DOHH2 (cell line): ENCODE measurements at regions not wholly inside any gene's neighbourhood (a gene's known extent, or its start where the extent isn't known, plus 50 kb on each side); places are given as distances from the start of the nearest gene placed in this dataset.

Source experiments
- H3F3A ChIP-seq: fragments of 200-600 bp; sonication (generic), shearing (Covaris generic); 2 replicates; pipeline ENCODE4 v1.6.0; 2016; ENCODE audit warnings: antibody characterized with exemption, mild to moderate bottlenecking; ENCODE audit not compliant: control insufficient read depth, insufficient read depth
- H3K27ac ChIP-seq: fragments of 200-600 bp; sonication (generic); 2 replicates; pipeline ENCODE4 v1.5.1; 2014; ENCODE audit warnings: low read depth, mild to moderate bottlenecking, low read length, moderate library complexity
- H3K27me3 ChIP-seq: fragments of 200-600 bp; sonication (generic); 2 replicates; pipeline ENCODE4 v1.6.1; 2014; ENCODE audit warnings: mild to moderate bottlenecking, low read length, mixed read lengths; ENCODE audit not compliant: control insufficient read depth
- H3K36me3 ChIP-seq: fragments of 200-600 bp; sonication (generic); 2 replicates; pipeline ENCODE4 v1.6.1; 2014; ENCODE audit warnings: mild to moderate bottlenecking, low read length, moderate library complexity, mixed read lengths; ENCODE audit not compliant: control insufficient read depth
- H3K4me1 ChIP-seq: fragments of 200-600 bp; sonication (generic); 2 replicates; pipeline ENCODE4 v1.6.1; 2014; ENCODE audit warnings: mild to moderate bottlenecking, low read length, mixed read lengths; ENCODE audit not compliant: control insufficient read depth
- H3K4me2 ChIP-seq: fragments of 200-600 bp; sonication (generic); 2 replicates; pipeline ENCODE4 v1.6.0; 2014; ENCODE audit warnings: mild to moderate bottlenecking, low read length, moderate library complexity
- H3K4me3 ChIP-seq: fragments of 200-600 bp; sonication (generic); 2 replicates; pipeline ENCODE4 v1.5.1; 2014; ENCODE audit warnings: mild to moderate bottlenecking, low read length, mixed read lengths
- H3K79me2 ChIP-seq: fragments of 200-600 bp; sonication (generic); 2 replicates; pipeline ENCODE4 v1.6.1; 2014; ENCODE audit warnings: mild to moderate bottlenecking, low read length, mixed read lengths; ENCODE audit not compliant: control insufficient read depth
- H3K9me2 ChIP-seq: fragments of 200-600 bp; sonication (generic); replicated peaks from 2 replicates; pipeline ENCODE4 v1.6.1; 2014; ENCODE audit warnings: mild to moderate bottlenecking, low read length, mixed read lengths; ENCODE audit not compliant: control insufficient read depth
- H3K9me3 ChIP-seq: fragments of 200-600 bp; sonication (generic); 2 replicates; pipeline ENCODE4 v1.6.1; 2014; ENCODE audit warnings: antibody characterized with exemption, low read length, mixed read lengths; ENCODE audit not compliant: control insufficient read depth, insufficient read depth
- H4K20me1 ChIP-seq: fragments of 200-600 bp; sonication (generic); 2 replicates; pipeline ENCODE4 v1.6.0; 2014; ENCODE audit warnings: low read depth, mild to moderate bottlenecking, antibody characterized with exemption, low read length, moderate library complexity; ENCODE audit not compliant: control insufficient read depth, insufficient read depth
- EZH2phosphoT487 ChIP-seq: fragments of 200-600 bp; sonication (generic); IDR thresholded peaks from 2 replicates; pipeline ENCODE4 v1.6.1; 2017; ENCODE audit warnings: borderline replicate concordance, mild to moderate bottlenecking, antibody characterized with exemption, low read length, moderate library complexity, mixed read lengths
- TF ChIP-seq, protein P1 (sequence below): fragments of 200-600 bp; sonication (generic); IDR thresholded peaks from one replicate; pipeline ENCODE4 v1.5.1; 2014; ENCODE audit warnings: antibody characterized with exemption, mild to moderate bottlenecking, low read depth, low read length; ENCODE audit not compliant: poor library complexity, severe bottlenecking

DNA sequence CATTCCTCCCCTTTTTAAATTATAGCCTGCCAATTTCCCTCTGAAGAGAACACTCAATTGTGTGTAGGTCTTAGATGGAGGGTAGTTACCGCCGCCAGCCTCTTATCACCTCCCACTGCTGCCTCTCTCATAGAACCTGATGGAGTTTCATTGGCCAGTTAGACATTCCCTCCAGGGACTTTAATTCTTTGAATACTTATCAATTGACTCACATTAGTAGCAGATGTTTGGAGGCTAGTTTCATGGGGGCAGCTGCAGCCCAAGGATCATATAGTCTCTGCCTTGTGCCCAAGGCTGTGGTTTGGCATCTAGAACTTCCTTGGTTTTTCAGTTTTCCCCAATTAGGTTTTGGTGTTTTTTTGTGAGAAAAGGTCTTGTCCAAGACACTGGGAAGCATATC lies 318.9 kb upstream of the HTR2A start:
- no peaks in the 10 kb centered on the region for H3K79me2 ChIP-seq
- H3K36me3 ChIP-seq = no peaks in the 10 kb centered on the region
- H3F3A ChIP-seq = no peaks in the 10 kb centered on the region
- no peak overlapping the region for H3K27ac ChIP-seq
- no peaks in the 10 kb centered on the region for H3K4me1 ChIP-seq
- H3K9me2 ChIP-seq = no peaks in the 10 kb centered on the region
- no peak for TF ChIP-seq EZH2phosphoT487
- TF ChIP-seq, protein P1, sequence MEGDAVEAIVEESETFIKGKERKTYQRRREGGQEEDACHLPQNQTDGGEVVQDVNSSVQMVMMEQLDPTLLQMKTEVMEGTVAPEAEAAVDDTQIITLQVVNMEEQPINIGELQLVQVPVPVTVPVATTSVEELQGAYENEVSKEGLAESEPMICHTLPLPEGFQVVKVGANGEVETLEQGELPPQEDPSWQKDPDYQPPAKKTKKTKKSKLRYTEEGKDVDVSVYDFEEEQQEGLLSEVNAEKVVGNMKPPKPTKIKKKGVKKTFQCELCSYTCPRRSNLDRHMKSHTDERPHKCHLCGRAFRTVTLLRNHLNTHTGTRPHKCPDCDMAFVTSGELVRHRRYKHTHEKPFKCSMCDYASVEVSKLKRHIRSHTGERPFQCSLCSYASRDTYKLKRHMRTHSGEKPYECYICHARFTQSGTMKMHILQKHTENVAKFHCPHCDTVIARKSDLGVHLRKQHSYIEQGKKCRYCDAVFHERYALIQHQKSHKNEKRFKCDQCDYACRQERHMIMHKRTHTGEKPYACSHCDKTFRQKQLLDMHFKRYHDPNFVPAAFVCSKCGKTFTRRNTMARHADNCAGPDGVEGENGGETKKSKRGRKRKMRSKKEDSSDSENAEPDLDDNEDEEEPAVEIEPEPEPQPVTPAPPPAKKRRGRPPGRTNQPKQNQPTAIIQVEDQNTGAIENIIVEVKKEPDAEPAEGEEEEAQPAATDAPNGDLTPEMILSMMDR = no peak
- no peaks in the 10 kb centered on the region for H3K9me3 ChIP-seq
- peaks cover 4% of the 10 kb centered on the region; the same call in 1 of the 2 replicates for H3K27me3 ChIP-seq
- H4K20me1 ChIP-seq = no peaks in the 10 kb centered on the region
- no peak overlapping the region for H3K4me3 ChIP-seq
- H3K4me2 ChIP-seq = no peak overlapping the region

DNA sequence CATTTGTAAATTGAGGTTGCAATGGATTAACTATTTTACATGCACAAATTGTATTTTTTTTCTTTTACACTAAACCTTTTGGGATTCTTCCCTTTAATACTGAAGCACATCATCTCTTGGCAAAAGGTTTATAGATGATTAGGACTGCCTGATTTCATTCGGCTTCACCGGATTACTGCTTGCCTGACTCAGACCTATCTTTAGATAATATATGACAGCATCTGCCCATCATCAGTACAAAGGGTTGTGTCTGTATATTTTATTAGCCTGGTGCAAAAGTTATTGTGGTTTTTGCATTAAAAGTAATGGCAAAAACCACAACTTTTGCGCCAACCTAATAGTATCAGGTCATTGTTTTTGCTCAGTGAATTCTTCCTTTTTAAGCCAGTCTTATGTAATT lies 316.2 kb upstream of the HTR2A start:
- Histone ChIP-seq H3K4me3 (no peak overlapping the region), H3K27me3 (peaks cover 4% of the 10 kb centered on the region; the same call in 1 of the 2 replicates), H3K79me2 (no peaks in the 10 kb centered on the region), H3K27ac (no peak overlapping the region), H3K9me2 (no peaks in the 10 kb centered on the region), H3F3A (no peaks in the 10 kb centered on the region), H4K20me1 (no peaks in the 10 kb centered on the region), H3K4me1 (no peaks in the 10 kb centered on the region), H3K36me3 (no peaks in the 10 kb centered on the region), H3K9me3 (no peaks in the 10 kb centered on the region), H3K4me2 (no peak overlapping the region)
- TF ChIP-seq, protein P1 = no peak
- no peak for TF ChIP-seq EZH2phosphoT487

DNA sequence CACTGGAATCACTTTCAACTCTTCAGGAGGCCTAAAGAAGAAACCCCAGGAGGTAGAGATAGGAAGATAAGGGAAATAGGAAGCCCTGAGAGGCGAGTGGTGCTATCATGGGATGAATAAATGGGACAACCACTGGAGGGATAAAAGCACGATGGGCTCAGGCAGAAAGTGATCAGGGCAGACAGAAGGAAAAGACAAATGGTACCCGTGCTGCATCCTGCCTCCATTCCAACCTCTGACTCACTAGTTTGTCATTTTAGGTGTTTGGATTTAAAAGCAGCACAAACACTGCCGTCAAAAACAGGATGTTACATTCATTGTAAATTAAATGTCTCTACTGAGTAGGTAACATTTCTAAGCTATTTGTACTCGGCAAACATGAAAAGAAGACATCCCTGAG lies 314.3 kb upstream of the HTR2A start:
- Histone ChIP-seq H3K4me3 (no peak overlapping the region), H3K27me3 (peaks cover 4% of the 10 kb centered on the region; the same call in 1 of the 2 replicates), H3K79me2 (no peaks in the 10 kb centered on the region), H3K27ac (no peak overlapping the region), H3K9me3 (no peaks in the 10 kb centered on the region), H4K20me1 (no peaks in the 10 kb centered on the region), H3F3A (no peaks in the 10 kb centered on the region), H3K4me1 (no peaks in the 10 kb centered on the region), H3K36me3 (no peaks in the 10 kb centered on the region), H3K9me2 (no peaks in the 10 kb centered on the region), H3K4me2 (no peak overlapping the region)
- TF ChIP-seq EZH2phosphoT487 = no peak
- TF ChIP-seq, protein P1 = no peak
